G401 (cell line): ENCODE measurements at regions not wholly inside any gene's neighbourhood (a gene's known extent, or its start where the extent isn't known, plus 50 kb on each side); places are given as distances from the start of the nearest gene placed in this dataset.

Source experiments
- DNase-seq: peaks from one replicate; pipeline ENCODE4 v3.0.0-alpha.2; 2015; ENCODE audit warnings: low spot score
- in situ Hi-C: cut with HindIII; loops from 2 replicates; pipeline ENCODE4 v1.10.0; 2016; ENCODE audit warnings: low sequenced_read_pairs, mixed read lengths

DNA sequence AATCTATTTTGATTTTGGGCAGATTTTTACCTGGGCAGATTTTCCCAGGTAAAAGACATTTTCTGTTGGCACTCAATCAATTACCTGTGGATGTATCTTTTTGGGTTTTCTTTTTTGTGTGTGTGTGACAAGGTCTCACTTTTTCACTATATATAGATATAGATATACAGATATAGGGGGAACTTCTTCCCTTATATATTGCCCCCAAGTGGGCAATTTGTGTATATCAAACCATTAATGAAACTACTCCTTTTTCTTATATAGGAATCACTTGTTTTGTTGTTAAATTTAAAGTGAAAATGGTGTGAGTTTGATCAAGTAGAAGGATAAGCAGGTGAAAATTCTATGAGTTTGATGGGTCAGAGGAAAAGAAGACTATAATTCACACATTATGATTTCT, 1054.9 kb downstream of the NLGN4Y start:
- no peak for DNase-seq
- in situ Hi-C loops = no loop called here

DNA sequence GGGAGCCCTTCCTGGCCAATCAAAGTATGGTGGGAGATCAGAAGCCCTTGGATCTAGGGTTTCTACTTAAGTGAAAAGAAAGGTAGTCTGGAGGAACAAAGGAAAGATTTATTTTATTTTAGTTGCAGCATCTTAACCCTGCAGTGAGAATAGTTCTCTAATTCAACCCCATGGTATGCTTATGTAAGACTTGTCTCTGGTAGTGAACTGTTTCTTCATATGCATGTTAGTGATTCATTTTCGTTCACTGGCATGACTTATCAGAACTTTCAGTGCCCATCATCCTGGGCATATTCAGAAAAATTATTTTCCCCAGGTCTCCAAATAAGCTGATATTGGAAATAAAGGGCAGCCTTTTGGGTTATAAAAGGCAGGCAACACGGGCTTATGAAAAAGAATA, 1058.8 kb downstream of the NLGN4Y start:
- no peak for DNase-seq
- in situ Hi-C loops = no loop called here

- in situ Hi-C loops = no loop called here
- no peak for DNase-seq
Measured at GRCh38 chrY:15592957-15593356, 1068.6 kb downstream of the NLGN4Y start.

DNA sequence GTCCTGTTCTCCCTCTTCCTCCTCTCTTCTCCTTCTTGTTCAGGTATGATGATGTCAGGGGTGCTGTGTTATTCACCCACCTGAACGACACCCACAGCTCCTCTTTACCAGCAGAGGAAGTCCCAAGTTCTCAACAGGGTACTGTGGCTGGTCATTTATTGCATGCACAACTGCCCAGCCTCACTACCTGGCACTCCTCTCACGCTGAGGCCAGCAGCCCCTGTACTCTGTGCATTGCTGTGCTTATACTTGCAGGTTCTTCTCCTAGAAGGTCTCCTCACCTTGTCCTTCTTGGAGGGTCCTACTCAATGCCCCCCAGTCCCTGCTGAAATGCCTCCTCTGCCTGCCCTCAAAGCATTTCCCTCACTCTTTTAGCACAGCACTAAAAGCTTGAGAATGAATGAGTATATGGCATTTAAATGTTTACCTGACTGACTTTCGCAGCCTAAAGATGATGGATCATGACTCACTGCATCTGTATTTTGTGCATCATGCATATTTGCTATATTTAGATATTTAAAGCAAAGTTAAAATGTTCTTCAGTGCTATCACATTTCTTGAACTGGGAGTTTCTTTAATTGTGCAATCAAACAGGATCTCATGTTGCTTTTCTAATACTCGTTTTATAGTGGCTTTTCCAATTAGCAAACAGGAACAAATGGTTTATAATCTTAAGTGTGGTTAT, 1069.3 kb downstream of the NLGN4Y start:
- no peak for DNase-seq
- in situ Hi-C loops = no loop called here

GRCh38 chrY:15594179-15594578, 1069.8 kb downstream of the NLGN4Y start:
- no peak for DNase-seq
- in situ Hi-C loops = no loop called here

DNA sequence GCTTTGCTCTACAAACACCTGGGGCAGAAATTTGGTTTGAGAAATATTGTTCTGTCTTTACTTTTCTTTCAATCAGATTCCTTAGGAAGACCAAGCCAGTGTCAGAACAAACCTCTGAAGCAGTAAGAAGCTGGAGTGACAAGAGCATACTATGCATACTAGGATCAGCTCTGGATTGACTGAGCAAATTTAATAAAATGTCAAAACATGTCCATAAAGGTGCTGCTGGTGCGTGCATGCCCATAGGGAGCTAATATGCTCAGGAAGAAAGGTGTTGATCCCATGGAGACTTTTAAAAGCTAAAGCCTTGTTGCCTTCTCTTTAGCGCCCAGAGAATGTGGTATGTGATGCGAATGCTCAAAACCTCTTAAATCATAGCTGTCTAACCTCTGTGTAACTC, 1076.2 kb downstream of the NLGN4Y start:
- in situ Hi-C loops = no loop called here
- no peak for DNase-seq

DNA sequence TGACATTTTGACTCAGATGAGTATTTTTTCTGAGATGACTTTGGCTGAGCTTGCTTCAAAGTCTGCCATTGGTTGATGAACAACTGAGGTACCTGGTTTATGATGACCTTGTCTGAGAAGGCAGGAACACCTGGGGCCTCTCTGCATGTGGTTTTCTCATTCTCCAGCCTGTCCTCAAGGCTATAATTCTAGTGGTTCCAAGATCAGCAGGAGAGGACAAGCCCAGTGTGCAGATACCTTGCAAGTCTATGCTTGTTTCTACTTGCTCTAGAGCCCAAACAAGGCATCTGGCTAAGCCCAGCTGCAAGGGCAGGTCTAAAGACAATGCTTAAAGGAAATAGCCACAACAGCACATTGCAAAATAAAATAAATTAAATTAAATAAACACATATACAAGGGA, 1100.0 kb downstream of the NLGN4Y start:
- DNase-seq = no peak
- in situ Hi-C loops = no loop called here

- peak; percentile 5 for DNase-seq
- in situ Hi-C loops = no loop called here
Measured at GRCh38 chrY:15624928-15625327, 1100.6 kb downstream of the NLGN4Y start.

DNA sequence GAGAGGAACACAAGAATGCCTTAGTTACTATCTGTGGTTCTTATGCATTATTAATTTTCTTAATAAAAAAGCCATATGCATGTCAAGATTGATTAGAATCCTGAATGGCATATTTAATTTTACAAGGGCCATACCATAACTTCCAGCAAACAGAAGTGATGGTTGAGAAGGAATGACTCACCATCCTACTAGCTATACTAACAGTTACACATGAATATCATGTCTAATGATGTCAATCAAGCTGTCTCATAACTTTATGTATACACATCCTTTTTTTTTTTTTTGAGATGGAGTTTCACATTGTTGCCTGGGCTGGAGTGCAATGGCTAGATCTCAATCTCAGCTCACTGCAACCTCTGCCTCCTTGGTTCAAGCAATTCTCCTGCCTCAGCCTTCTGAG, 1123.9 kb downstream of the NLGN4Y start:
- in situ Hi-C loops = no loop called here
- DNase-seq = no peak

DNA sequence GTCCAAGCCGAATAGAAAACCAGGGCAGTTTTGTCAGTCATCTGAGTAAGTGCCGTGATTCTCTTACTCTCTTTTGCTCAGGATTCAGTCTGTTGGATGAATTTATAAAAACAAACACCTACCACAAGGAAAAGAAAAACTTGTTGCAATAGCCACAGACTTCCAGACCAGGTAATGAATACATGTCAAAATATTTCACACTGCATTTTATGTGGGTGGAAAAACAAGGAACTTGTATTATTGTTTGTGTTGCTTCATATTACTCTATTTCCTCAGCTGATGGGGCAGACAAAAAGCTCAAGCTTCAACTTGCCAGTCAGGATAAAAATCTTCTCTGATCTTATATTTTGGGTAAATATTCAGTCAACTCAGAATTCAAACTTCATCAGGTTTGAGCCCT, 1125.7 kb downstream of the NLGN4Y start:
- DNase-seq = no peak
- in situ Hi-C loops = no loop called here

GRCh38 chrY:15688531-15688930, 1164.2 kb downstream of the NLGN4Y start:
- in situ Hi-C loops = no loop called here
- DNase-seq = no peak

DNA sequence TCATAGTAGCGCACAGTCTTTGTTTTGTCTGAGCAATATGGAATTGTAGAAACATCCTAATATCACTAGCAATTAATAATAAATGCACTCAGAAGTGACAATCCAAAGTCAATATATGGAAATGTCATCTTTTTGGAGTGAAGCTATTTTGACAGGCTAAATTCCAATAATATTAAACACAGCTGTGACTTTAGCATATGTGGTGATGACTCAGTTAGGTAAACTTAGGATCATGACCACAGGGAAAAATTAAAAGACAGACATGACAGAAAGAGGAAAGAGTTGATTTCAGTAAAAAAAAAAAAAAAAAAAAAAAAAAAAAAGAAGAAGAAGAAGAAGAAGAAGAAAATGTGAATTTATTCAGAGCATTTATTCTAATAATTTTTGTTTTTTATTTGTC, 1165.7 kb downstream of the NLGN4Y start:
- in situ Hi-C loops = no loop called here
- DNase-seq = no peak

DNA sequence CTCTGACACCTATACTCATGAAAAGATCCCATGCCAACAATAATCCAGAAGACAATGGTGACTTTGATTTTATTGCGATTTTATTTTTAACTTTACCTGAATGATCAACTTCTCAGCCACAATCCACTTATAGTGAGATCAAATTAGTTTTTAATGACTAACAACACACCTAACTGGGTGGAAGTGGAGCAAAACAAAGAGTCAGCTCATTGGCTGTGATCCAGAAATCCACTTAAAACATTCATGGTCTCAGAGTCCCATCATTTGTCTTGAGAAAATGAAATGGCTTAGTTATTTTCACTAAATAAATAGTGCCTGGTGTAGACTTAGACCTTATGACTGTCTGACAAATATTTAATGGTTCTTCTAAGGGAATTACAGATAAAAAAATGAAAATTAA, 1177.8 kb downstream of the NLGN4Y start:
- no peak for DNase-seq
- in situ Hi-C loops = no loop called here

GRCh38 chrY:15704906-15705305, 1180.6 kb downstream of the NLGN4Y start:
- no peak for DNase-seq
- in situ Hi-C loops = no loop called here

- in situ Hi-C loops = no loop called here
- DNase-seq = no peak
Measured at GRCh38 chrY:15749533-15750433, 1225.5 kb downstream of the NLGN4Y start.

GRCh38 chrY:15751001-15751400, 1226.7 kb downstream of the NLGN4Y start:
- in situ Hi-C loops = no loop called here
- DNase-seq = no peak

DNA sequence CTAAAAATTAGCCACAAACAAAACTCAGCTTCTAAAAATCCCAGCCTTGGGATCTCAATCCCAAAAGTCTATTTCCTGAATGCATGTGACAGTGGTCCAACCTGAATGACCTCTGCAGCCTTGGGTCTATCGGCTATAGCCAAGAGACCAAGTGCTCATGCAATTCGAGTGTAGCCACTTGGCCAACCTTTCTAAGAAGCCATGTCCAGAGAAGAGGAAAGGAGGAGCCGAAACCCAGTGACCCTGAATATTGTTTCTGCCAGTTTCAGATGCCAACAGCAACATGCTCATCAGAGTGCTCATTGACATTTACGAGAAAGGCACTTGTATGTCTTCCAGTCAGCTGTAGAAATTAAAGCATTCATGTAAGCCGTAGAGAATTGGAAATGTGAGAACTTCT, 1231.9 kb downstream of the NLGN4Y start:
- no peak for DNase-seq
- in situ Hi-C loops = no loop called here

DNA sequence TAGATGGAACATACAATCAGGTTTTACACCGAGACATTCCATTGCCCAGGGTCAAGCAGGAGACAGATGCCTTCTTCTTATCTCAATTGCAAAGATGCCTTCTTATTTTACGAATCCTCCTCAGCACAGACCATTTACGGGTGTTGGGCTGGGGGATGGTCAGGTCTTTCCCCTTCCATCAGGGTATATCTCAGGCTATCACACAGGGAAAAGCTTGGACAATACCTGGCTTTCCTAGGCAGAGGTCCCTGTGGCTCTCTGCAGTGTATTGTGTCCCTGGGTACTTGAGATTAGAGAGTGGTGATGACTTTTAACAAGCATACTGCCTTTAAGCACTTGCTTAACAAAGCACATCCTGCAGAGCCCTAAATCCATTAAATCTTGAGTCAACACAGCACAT, 1249.2 kb downstream of the NLGN4Y start:
- no peak for DNase-seq

GRCh38 chrY:15775880-15776279, 1251.6 kb downstream of the NLGN4Y start:
- in situ Hi-C loops = no loop called here
- no peak for DNase-seq

More for the DNA sequence above, 1249.2 kb downstream of the NLGN4Y start:
- in situ Hi-C loops = no loop called here

- in situ Hi-C loops = no loop called here
- DNase-seq = no peak
Measured at GRCh38 chrY:15779891-15780290, 1255.6 kb downstream of the NLGN4Y start.

GRCh38 chrY:15800021-15800420, 1275.7 kb downstream of the NLGN4Y start:
- in situ Hi-C loops = no loop called here
- no peak for DNase-seq
